Mucosa of rectum (tissue), 2 donors: ENCODE measurements at regions not wholly inside any gene's neighbourhood (a gene's known extent, or its start where the extent isn't known, plus 50 kb on each side); places are given as distances from the start of the nearest gene placed in this dataset.
"Not testable (repeated sequence)": the region's sequence is repeated elsewhere in the genome, so short reads cannot be mapped to it uniquely, and the experiment has no call there.

ENCODE experiments used
- H3K27ac ChIP-seq, 2 donors: one replicate each; pipeline ENCODE4 v1.7.0; 2013; ENCODE audit warnings: inconsistent platforms in 2 of 2, low read depth in 2 of 2, low read length in 2 of 2
- H3K27me3 ChIP-seq, 2 donors: one replicate each; pipeline ENCODE4 v1.7.0; 2013; ENCODE audit warnings: low read length in 2 of 2; ENCODE audit not compliant: control insufficient read depth in 2 of 2, insufficient read depth in 2 of 2
- H3K36me3 ChIP-seq, 2 donors: one replicate each; pipeline ENCODE4 v1.7.0; 2013; ENCODE audit warnings: low read length in 2 of 2; ENCODE audit not compliant: control insufficient read depth in 2 of 2, insufficient read depth in 2 of 2
- H3K4me1 ChIP-seq, 2 donors: one replicate each; pipeline ENCODE4 v1.7.0; 2013; ENCODE audit warnings: low read length in 2 of 2, mild to moderate bottlenecking in 1 of 2; ENCODE audit not compliant: control insufficient read depth in 2 of 2, insufficient read depth in 2 of 2
- H3K4me3 ChIP-seq, 2 donors: one replicate each; pipeline ENCODE4 v1.7.0; 2013; ENCODE audit warnings: low read length in 2 of 2
- H3K9ac ChIP-seq, 2 donors: one replicate each; pipeline ENCODE4 v1.7.0; 2013; ENCODE audit warnings: low read length in 2 of 2, low read depth in 1 of 2, mild to moderate bottlenecking in 1 of 2
- H3K9me3 ChIP-seq, 2 donors: one replicate each; pipeline ENCODE4 v1.7.0; 2013; ENCODE audit warnings: low read length in 2 of 2; ENCODE audit not compliant: control insufficient read depth in 2 of 2
- donor health status: healthy.
- donor health status: Normal muscosa, but diverticular disease.

GRCh38 chr3:163384383-163384782 lies 1693.9 kb downstream of the SI start:
- no peak overlapping the region for H3K4me3 ChIP-seq
- H3K4me1 ChIP-seq: no peaks in the 10 kb centered on the region
- H3K36me3 ChIP-seq: no peaks in the 10 kb centered on the region
- H3K9me3 ChIP-seq: no peaks in the 10 kb centered on the region
- no peaks in the 10 kb centered on the region for H3K27me3 ChIP-seq
- H3K27ac ChIP-seq: no peak overlapping the region
- no peak overlapping the region for H3K9ac ChIP-seq

- Histone ChIP-seq H3K27me3 (no peaks in the 10 kb centered on the region), H3K36me3 (no peaks in the 10 kb centered on the region), H3K4me1 (no peaks in the 10 kb centered on the region)
Measured at GRCh38 chr3:163382183-163382582, 1696.1 kb downstream of the SI start.

GRCh38 chr3:163368168-163368567 lies 1710.1 kb downstream of the SI start:
- no peaks in the 10 kb centered on the region for H3K27me3 ChIP-seq
- H3K9me3 ChIP-seq: peaks cover 0 to 4% of the 10 kb centered on the region in 2 donors
- no peak overlapping the region for H3K4me3 ChIP-seq

More at GRCh38 chr3:163382183-163382582, 1696.1 kb downstream of the SI start:
- H3K4me3 ChIP-seq: no peak overlapping the region
- no peak overlapping the region for H3K9ac ChIP-seq
- H3K9me3 ChIP-seq: no peaks in the 10 kb centered on the region
- H3K27ac ChIP-seq: no peak overlapping the region

DNA sequence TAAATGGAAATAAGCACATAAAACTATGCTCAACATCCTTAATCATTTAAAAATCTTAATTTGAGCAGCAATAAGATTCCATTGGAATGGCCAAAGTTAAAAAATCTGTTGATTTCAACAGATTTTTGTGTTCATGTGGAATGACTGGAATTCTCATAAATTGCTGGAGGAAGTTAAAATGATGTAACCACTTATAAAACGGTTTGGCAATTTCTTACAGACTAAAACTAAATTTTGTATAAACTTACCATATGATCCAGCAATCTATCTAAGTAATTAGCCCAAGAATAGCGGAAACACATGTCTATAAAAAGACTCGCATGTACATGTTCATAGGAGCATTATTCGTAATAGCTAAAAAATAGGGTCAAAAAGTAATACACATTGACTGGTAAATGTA lies 1713.6 kb downstream of the SI start:
- no peak overlapping the region for H3K27ac ChIP-seq
- no peaks in the 10 kb centered on the region for H3K27me3 ChIP-seq
- H3K4me3 ChIP-seq: no peak overlapping the region
- no peaks in the 10 kb centered on the region for H3K36me3 ChIP-seq
- no peaks in the 10 kb centered on the region for H3K4me1 ChIP-seq
- peaks cover 0 to 4% of the 10 kb centered on the region in 2 donors for H3K9me3 ChIP-seq
- no peak overlapping the region for H3K9ac ChIP-seq

More at GRCh38 chr3:163368168-163368567, 1710.1 kb downstream of the SI start:
- Histone ChIP-seq H3K27ac (no peak overlapping the region), H3K36me3 (no peaks in the 10 kb centered on the region), H3K4me1 (no peaks in the 10 kb centered on the region), H3K9ac (no peak overlapping the region)

DNA sequence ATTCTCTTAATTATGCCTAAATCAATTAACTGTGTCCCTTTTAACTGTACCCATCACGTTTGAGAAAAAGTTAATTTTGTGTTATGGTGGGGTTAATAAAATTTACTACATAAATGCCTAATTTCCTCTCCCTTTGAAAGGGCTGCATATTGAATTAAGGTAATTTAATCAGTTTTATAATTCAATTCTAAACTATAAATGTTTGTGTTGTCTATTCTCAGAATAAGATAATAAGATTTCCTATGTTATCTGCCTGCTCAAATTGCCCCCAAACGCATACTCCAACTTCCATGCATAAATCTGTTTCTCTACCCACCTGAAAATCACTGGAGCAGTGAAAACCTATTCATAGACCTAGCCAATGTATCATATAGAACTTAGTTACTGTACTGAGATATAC lies 1716.1 kb downstream of the SI start:
- Histone ChIP-seq H3K9ac (no peak overlapping the region), H3K4me1 (no peaks in the 10 kb centered on the region), H3K27ac (no peak overlapping the region), H3K27me3 (no peaks in the 10 kb centered on the region), H3K4me3 (no peak overlapping the region), H3K9me3 (no peaks in the 10 kb centered on the region), H3K36me3 (no peaks in the 10 kb centered on the region)

DNA sequence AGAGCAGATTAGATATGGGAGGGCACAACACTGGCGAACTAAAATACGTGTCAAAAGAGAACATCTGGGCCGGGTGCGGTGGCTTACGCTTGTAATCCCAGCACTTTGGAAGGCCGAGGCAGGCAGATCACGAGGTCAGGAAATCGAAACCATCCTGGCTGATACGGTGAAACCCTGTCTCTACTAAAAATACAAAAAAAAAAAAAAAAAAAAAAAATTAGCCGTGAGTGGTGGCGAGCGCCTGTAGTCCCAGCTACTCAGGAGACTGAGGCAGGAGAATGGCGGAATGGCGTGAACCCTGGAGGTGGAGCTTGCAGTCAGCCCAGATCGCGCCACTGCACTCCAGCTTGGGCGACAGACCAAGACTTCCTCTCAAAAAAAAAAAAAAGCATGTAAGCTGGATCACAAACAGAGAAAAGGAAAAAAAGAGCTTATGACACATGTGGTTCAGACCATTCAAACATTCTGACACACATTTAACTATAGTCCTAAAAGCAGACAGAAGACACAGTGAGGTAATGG lies 1716.9 kb downstream of the SI start:
- H3K27ac ChIP-seq, H3K27me3 ChIP-seq, H3K9me3 ChIP-seq, H3K4me1 ChIP-seq, H3K9ac ChIP-seq, H3K4me3 ChIP-seq, H3K36me3 ChIP-seq: not testable (repeated sequence)

- H3K4me1 ChIP-seq: no peaks in the 10 kb centered on the region
- no peaks in the 10 kb centered on the region for H3K36me3 ChIP-seq
- no peaks in the 10 kb centered on the region for H3K27me3 ChIP-seq
- H3K4me3 ChIP-seq: no peak overlapping the region
- no peaks in the 10 kb centered on the region for H3K9me3 ChIP-seq
- no peak overlapping the region for H3K9ac ChIP-seq
- H3K27ac ChIP-seq: no peak overlapping the region
Measured at GRCh38 chr3:163347944-163348343, 1730.4 kb downstream of the SI start.

- no peaks in the 10 kb centered on the region for H3K36me3 ChIP-seq
- H3K4me1 ChIP-seq: no peaks in the 10 kb centered on the region
- H3K9ac ChIP-seq: no peak overlapping the region
- no peak overlapping the region for H3K27ac ChIP-seq
- H3K27me3 ChIP-seq: no peaks in the 10 kb centered on the region
- no peak overlapping the region for H3K4me3 ChIP-seq
- peaks cover 2 to 6% of the 10 kb centered on the region in 2 donors for H3K9me3 ChIP-seq
Measured at GRCh38 chr3:163335429-163335828, 1742.9 kb downstream of the SI start.

DNA sequence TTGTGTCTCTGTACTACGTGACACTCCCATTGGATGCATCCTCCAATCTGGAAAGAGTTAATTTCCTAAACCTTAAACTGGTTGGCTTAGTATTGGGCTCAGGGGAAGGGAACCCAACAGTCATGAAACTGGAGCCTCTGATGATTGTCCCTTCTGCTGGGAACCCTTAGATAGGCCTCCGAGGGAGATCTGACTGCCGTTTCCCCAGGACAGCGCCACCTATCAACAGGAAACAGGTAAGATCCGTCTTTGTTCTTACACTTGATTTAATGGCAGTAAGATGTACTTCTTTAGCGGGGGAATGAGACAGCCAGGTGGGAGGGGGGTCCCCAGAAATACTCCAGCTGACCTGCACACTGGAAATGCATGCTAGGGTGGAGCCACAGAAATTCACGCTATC lies 1749.6 kb downstream of the SI start:
- no peaks in the 10 kb centered on the region for H3K4me1 ChIP-seq
- no peak overlapping the region for H3K4me3 ChIP-seq
- no peaks in the 10 kb centered on the region for H3K36me3 ChIP-seq
- H3K9ac ChIP-seq: no peak overlapping the region
- H3K9me3 ChIP-seq: peaks cover 2 to 4% of the 10 kb centered on the region in 2 donors
- H3K27me3 ChIP-seq: no peaks in the 10 kb centered on the region
- H3K27ac ChIP-seq: no peak overlapping the region

GRCh38 chr3:163327086-163327485 lies 1751.2 kb downstream of the SI start:
- H3K27me3 ChIP-seq: no peaks in the 10 kb centered on the region
- no peak overlapping the region for H3K27ac ChIP-seq
- no peak overlapping the region for H3K4me3 ChIP-seq
- no peaks in the 10 kb centered on the region for H3K4me1 ChIP-seq
- peaks cover 2 to 4% of the 10 kb centered on the region in 2 donors for H3K9me3 ChIP-seq
- no peaks in the 10 kb centered on the region for H3K36me3 ChIP-seq
- H3K9ac ChIP-seq: no peak overlapping the region

GRCh38 chr3:163315786-163316185 lies 1762.5 kb downstream of the SI start:
- Histone ChIP-seq H3K9me3 (no peaks in the 10 kb centered on the region), H3K27ac (no peak overlapping the region), H3K4me1 (no peaks in the 10 kb centered on the region), H3K27me3 (no peaks in the 10 kb centered on the region), H3K9ac (no peak overlapping the region), H3K36me3 (no peaks in the 10 kb centered on the region), H3K4me3 (no peak overlapping the region)
